ENCODE measurements at regions not wholly inside any gene's neighbourhood (a gene's known extent, or its start where the extent isn't known, plus 50 kb on each side); places are given as distances from the start of the nearest gene placed in this dataset.
"Not testable (repeated sequence)": the region's sequence is repeated elsewhere in the genome, so short reads cannot be mapped to it uniquely, and the experiment has no call there.

DNA sequence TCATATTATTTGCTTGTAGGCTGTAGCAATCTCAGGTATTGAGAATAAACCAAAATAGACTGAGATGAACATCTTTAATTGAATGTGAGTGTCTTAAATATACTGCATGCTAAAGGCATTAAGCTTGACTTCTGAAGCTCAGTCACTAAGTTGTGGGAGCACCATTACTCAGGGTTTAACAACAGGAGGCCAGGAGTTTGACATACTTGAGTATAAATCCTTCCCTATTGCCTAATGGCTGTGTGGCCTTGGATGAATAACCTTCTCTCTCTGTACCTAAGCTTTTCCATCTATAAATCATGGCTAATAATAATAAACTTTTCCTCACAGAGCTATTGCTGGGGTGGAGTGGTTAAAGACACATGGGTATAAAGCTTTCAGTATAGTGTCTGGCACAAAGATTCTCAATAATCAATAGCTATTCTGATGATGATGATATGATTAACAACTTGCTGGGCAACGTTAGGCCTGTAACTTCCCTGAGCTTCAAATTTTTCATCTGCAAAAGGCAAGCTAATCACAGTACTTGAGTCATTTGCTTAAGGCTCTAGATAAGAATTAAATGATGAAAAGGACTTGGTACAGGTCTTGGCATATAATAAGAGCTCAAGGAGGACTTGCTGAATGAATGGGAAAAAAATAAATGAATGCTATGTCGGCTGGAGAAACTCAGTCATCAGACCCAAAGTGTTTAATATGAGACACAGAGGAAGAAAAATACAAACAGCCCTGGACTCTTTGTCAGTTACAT is 174.0 kb upstream of the IL12B start:
- no peak for DNase-seq

GRCh38 chr5:159504857-159505304 is 174.6 kb upstream of the IL12B start:
- DNase-seq: peak; percentile 26

DNA sequence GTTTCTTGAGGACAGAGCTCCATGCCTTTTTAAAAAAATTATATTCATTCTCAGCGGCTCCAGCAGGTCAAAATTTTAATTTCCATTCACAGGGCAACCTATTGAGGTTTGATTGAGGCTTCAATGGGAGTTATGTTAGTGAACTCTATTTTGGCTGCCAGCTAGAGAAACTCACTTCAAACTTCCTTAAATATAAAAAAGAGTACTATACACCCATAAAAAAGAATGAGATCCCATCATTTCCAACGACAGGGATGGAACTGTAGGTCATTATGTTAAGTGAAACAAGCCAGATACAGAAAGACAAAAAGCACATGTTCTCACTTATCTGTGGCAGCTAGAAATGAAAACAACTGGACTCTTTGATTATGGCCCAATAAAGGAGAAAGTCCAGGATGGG is 176.8 kb upstream of the IL12B start:
- DNase-seq: no peak

- DNase-seq: no peak
Observed at GRCh38 chr5:159507661-159508060, 177.4 kb upstream of the IL12B start.

DNA sequence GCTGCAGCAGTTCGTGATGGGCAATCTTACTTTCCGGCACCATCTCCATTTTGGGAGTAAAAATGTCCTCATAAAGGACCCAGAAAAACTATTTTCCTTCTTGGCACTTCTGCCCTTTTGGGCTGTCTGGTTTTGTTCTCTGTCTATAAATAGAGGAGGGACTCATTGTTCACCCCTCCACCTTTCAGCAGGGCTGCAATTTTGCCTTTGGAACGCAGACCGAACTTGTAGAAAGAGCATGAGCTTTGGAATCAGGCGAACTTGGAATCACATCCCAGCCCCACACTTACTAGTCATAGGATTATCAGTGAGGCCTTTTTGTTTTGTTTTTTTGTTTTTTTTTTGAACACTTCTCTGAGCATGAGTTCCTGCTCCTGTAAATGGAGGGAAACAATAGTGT is 178.1 kb upstream of the IL12B start:
- no peak for DNase-seq

GRCh38 chr5:159509002-159509660 is 178.8 kb upstream of the IL12B start:
- no peak for DNase-seq

DNA sequence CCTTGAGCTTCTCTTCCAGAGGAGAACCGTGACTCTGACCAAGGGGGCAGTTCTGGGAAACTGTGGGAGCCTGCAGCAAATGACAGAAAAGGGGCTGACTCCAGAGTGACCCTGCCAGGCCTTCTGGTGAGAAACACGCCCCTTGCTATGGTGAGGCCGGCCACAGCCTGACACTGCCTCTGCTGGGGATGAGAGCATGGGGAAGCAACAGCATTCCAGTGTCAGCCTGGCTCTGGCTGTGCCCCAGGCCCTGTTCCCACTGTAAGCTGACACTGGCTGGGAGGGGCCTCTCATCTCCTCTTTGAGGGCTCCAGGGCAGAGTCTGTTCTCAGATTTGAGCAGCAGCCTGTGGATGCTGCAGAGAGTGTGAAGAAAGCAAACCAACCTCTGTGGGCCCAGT is 180.0 kb upstream of the IL12B start:
- peak; percentile 42 for DNase-seq

DNA sequence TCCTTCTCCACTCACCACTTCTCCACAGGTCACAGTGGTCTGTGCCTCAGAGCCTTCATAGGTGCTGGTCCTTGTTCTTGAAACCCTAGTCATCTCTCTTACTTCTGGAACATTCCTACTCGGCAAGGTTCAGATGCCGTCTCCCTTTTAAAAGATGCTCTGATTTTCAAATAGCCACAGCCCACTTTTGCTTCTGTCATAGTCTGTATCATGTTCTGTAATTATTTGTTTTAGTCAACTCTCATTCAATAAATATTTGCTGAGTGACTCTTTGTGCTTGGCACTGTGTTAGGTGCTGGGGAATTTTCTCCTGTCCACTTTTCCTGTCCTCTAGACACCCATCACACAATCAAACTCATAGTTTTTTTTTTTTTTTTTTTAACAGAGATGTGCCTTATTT is 181.3 kb upstream of the IL12B start:
- DNase-seq: no peak

GRCh38 chr5:159512064-159512463 is 181.8 kb upstream of the IL12B start:
- DNase-seq: no peak

- DNase-seq: no peak
Observed at GRCh38 chr5:159514229-159514810, 184.0 kb upstream of the IL12B start.

DNA sequence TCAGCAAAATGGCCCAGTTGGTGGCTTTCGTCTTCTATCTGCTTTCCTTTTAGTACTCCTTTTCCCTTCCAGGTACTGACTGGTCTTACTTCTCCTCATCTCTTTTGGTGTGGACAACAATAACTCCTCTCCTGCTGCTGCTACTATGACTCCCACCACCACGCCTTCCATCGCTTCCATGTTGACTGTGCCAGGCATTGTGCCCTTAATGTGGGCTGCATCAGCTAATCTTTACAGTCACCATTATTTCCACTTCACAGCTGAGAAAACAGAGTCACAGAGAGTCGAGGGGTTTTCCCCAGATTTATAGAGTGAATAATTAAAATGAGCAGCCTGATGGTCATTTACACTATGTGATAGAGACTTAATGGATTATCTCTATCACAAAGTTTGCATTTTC is 184.9 kb upstream of the IL12B start:
- DNase-seq: no peak

- peak; percentile 25 for DNase-seq
Observed at GRCh38 chr5:159515909-159516415, 185.7 kb upstream of the IL12B start.

GRCh38 chr5:159518371-159518770 is 188.1 kb upstream of the IL12B start:
- no peak for DNase-seq

DNA sequence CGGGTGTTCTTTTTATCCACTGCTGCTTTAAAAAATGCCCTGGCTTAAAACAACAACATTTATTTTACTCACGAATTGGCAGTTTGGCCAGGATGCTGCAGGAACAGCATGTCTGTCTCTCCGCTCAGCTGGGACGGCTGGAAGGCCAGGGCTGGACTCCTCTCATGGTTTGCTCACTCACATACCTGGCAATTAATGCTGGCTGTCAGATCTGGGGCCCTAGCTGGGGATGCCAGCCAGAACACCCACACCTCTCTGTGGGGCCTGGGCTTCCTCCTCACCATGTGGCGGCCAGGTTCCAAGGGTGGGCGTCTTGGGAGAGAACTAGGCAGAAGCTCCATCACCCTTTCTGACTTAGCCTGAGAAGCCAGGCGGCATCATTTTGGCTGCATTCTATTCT is 189.1 kb upstream of the IL12B start:
- no peak for DNase-seq

DNA sequence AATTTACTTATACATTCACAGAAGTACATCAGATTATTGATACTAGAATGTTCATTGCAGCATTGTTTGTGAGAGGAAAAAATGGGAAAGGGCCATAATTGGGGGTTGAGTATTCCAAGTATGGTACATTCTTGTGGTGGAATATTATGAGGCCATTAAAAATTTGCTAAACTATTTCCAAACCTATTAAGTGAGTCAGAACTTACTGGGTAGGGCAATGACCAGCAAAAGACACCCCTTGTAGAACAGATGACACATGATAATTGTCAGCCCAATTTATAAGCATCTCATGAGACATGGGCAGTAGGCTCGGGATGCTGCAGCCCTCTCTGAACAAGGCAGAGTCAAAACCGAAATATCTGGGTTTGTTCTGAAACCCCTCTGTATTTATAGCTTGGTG is 192.6 kb upstream of the IL12B start:
- no peak for DNase-seq

DNA sequence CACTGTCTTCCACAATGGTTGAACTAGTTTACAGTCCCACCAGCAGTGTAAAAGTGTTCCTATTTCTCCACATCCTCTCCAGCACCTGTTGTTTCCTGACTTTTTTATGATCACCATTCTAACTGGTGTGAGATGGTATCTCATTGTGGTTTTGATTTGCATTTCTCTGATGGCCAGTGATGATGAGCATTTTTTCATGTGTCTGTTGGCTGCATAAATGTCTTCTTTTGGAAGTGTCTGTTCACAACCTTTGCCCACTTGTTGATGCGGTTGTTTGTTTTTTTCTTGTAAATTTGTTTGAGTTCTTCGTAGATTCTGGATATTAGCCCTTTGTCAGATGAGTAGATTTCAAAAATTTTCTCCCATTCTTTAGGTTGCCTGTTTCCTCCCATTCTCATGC is 194.0 kb upstream of the IL12B start:
- not testable (repeated sequence) for DNase-seq

DNA sequence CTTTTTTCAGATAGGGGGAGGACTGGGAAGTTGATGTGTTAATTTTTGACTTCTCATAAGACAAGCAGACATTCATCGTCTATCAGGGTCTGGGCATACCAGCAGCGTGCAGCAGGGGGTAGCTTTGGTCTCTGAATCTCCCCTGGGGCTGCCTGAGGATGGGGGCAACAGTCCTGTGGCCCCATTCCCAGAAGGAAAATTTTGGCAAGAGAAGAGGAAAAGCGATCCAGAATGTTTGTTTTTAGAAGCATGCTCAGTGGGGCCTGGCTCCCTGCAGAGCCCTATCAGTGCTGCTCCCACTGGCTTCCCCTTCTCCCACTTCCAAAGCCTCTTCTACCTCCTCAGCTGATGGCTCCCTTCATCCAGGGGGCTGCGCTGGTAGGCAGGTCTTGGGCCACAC is 194.8 kb upstream of the IL12B start:
- DNase-seq: no peak

DNA sequence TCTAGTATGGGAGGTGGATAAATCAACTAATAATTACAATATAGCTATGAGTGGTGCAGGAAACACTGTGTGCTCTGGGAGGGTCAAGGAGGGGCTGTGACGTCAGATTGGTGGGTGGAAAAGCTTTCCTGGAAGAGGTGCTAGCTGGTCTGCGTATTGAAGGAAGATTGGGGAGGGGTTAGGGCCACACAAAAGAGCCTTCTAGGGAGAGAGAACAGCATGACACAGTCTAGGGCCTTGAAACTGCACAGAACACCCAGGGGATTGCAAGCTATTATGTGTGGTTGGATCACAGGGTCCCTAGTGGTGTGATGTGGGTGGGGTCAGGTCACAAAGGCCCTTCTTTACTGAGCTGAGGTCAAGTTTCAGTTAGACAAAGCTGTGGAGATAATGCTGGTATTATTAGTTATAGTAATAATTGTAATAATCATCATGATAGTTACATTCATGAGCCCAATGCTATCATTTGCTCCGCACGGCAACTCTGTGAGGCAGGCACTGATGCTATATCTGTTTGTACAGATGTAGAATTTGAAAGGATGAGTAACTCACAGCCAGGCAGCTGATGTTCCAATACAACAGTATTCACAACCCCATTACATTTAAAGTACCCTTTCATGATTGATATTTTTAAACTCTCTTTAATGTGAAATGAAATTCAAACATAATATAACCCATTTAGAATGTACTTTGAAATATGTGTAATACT is 197.4 kb upstream of the IL12B start:
- no peak for DNase-seq

DNA sequence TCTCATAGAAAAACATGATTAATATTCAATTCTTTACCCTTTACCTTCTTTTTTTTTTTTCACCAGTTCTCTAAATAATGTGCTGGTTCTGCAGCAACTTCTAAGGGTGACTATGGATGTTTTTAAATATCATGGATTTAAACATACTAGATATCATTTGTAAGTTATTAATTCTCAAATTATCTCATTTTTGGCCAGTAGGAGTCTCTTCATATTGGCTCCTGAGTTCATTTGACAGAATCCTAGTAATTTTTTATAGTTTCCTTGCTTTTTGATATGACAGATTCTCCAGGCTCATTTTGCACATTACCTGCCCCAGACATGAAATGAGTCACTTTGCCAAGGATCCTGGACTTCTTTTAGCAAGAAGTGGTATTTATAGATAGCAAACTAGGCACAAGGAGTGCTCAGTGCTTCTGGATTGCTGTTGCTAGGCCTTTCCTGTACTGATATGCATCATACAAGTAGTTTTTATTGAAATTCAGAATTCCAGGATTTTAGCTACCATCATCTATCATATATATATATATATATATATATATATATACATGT is 201.3 kb upstream of the IL12B start:
- no peak for DNase-seq

DNA sequence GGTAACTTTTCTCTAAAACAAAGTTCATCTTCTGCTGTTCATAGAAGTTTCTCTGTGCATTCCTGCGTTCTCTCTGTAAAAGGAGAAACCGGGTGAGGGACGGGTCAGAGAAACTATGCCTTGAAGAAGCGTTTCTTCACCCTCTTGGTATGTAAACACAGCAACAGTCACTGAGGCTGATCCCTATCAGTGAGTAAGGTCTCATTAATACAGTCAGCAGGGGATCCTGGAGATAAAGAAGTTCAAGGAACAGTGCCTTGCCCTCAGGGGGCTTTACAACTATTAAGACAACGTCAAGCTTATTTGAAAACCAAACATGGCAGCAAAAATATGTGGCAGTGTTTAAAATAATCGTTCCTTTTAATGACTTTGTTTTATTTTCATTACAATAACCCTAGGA is 202.9 kb upstream of the IL12B start:
- no peak for DNase-seq

- DNase-seq: no peak
Observed at GRCh38 chr5:159536166-159536565, 205.9 kb upstream of the IL12B start.

DNA sequence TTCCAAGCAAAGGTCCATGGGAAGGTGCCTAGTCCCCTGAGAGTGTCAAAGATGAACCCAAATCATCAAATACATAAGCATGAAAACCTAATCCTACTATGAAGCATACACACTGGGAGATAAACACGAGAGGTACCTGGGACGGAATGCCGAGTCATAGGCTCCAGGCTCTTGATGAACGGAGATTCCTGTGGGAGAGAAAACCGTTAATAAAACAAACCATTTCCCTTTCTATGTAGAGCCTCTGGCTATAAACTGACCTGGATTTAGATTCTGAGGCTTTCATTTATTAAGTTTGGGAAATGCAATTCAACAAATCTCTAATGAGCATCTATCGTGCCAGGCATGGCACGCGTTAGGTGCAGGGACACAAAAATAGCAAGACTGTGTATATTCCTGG is 206.4 kb upstream of the IL12B start:
- no peak for DNase-seq

DNA sequence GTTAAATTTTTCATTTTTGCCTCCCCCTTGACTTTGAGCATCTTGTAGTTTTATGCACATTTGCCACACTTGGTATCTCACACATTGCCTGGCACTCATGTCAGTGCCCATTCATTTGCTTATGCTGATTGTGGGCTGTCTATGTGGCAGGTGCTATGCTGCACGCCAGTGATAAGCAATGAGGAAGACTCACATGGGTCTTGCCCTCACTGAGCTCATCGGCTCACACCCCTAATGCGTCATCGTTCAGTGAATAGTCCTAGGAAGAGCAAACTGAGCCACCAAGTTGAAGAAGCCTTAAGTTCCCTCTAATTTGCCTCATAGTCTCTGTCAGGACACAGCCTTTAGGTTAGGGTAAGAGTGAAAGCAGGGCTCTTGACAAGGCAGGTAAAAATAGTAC is 209.4 kb upstream of the IL12B start:
- no peak for DNase-seq

Measured in hindlimb muscle (tissue), 1 donor.